ACC112 (cell line): ENCODE measurements at regions not wholly inside any gene's neighbourhood (a gene's known extent, or its start where the extent isn't known, plus 50 kb on each side); places are given as distances from the start of the nearest gene placed in this dataset.

Source experiments
- H2AFZ ChIP-seq: fragments of 200-600 bp; sonication (generic); one replicate; pipeline ENCODE4 v1.6.0; 2017; ENCODE audit warnings: antibody characterized with exemption, low read length; ENCODE audit not compliant: unreplicated experiment
- H3K27ac ChIP-seq: fragments of 200-600 bp; sonication (generic); 2 replicates; pipeline ENCODE4 v1.5.1; 2014; ENCODE audit warnings: low read depth, mild to moderate bottlenecking, antibody characterized with exemption, low read length, moderate library complexity
- H3K27me3 ChIP-seq: fragments of 200-600 bp; sonication (generic); 2 replicates; pipeline ENCODE4 v1.6.1; 2014; ENCODE audit warnings: mild to moderate bottlenecking, antibody characterized with exemption, low read length, moderate library complexity, mixed read lengths; ENCODE audit not compliant: insufficient read depth
- H3K36me3 ChIP-seq: fragments of 200-600 bp; sonication (generic); 2 replicates; pipeline ENCODE4 v1.6.1; 2016; ENCODE audit warnings: mild to moderate bottlenecking, antibody characterized with exemption, low read length, moderate library complexity, mixed read lengths; ENCODE audit not compliant: insufficient read depth
- H3K4me1 ChIP-seq: fragments of 200-600 bp; sonication (generic); one replicate; pipeline ENCODE4 v1.6.1; 2016; ENCODE audit warnings: low read length, mixed read lengths; ENCODE audit not compliant: insufficient read depth, unreplicated experiment, control insufficient read depth
- H3K4me3 ChIP-seq: fragments of 200-600 bp; sonication (generic); 2 replicates; pipeline ENCODE4 v1.5.1; 2014; ENCODE audit warnings: mild to moderate bottlenecking, low read depth, low read length
- H3K79me2 ChIP-seq: fragments of 200-600 bp; sonication (generic); one replicate; pipeline ENCODE4 v1.6.0; 2016; ENCODE audit warnings: low read length; ENCODE audit not compliant: control insufficient read depth, unreplicated experiment, insufficient read depth

DNA sequence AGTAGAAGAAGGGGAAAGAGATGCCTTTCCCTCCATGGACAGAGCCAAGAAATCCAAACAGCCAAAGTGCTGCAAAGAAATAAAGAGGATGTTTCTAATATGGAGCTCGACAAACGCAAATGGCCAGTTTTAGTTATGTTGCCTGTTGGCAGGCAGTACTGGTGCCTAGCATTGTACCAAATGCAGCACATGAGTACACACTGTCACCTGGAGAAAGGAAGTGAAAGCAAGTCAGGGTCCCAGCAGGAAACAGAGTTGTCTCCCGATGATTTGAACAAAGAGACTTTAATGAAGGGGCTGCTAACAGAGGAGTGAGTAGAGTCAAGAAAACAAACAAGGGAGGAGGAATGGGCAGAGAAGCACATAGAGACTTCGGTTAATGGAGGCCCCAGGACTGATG lies 623.0 kb downstream of the BCL11A start:
- H3K27ac ChIP-seq: no peak overlapping the region
- no peak overlapping the region for H3K4me3 ChIP-seq
- H3K36me3 ChIP-seq: no peaks in the 10 kb centered on the region
- H3K79me2 ChIP-seq: no peaks in the 10 kb centered on the region
- no peaks in the 10 kb centered on the region for H3K27me3 ChIP-seq
- H3K4me1 ChIP-seq: no peaks in the 10 kb centered on the region
- H2AFZ ChIP-seq: no peak overlapping the region

DNA sequence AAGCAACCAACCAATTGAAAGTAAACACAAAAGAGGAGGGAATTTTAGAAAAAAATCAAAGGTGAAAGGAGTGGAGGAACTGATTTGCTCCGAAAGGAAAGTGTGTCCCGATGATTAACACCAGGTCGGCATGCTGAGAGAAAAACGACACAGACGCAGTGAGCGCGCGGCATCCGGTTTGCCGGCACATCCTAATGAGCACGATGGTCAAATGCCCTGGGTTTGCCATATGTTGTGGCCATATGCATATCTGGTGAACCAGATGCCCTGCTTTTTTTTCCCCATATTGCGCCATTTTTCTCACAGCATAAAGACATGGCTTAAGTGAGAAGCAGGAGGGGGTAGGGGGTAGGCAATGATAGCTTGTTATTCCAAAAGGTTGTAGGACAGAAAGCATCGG lies 626.7 kb downstream of the BCL11A start:
- Histone ChIP-seq H3K36me3 (no peaks in the 10 kb centered on the region), H3K4me3 (no peak overlapping the region), H3K4me1 (no peaks in the 10 kb centered on the region), H3K79me2 (no peaks in the 10 kb centered on the region), H2AFZ (no peak overlapping the region), H3K27ac (no peak overlapping the region), H3K27me3 (no peaks in the 10 kb centered on the region)

DNA sequence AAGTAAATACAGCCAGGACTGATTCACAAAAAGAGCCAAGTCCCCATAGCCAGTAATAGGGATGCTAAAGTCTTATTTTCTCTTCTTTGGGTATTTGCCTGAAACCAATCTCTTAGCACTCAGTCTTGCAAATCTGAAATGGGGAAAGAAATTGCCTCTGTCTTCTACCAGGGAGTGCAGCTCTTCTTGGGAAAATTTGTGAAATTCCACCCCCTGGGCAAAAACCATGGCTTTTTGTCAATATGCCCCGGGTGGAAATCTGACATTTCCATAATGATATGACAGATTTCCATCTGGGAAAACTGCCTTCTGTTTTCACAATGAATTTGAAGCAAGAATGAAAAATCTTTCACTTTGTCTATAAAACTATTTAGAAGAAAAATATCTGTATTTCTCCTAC lies 628.1 kb downstream of the BCL11A start:
- no peak overlapping the region for H2AFZ ChIP-seq
- no peaks in the 10 kb centered on the region for H3K36me3 ChIP-seq
- no peak overlapping the region for H3K27ac ChIP-seq
- no peaks in the 10 kb centered on the region for H3K4me1 ChIP-seq
- H3K4me3 ChIP-seq: no peak overlapping the region
- no peaks in the 10 kb centered on the region for H3K27me3 ChIP-seq
- no peaks in the 10 kb centered on the region for H3K79me2 ChIP-seq

DNA sequence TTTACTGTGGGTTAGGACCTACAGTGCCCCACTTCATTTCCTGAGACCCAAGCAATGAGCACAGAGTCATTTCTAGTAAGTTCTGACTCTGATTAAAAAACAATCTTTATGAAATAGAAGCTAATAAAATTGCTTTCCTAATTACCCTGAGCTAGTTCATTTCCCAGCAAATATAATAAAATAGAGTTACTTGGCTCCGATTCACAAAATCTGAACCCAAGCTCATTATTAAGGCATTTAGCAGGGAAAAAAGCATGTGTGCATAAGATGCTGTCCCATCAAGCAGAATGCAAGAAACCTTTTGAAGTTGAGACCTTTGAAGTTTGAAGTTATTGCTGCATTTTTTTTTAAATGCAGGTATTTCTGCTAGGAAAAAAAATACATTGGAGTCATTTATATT lies 629.1 kb downstream of the BCL11A start:
- Histone ChIP-seq H3K79me2 (no peaks in the 10 kb centered on the region), H3K4me3 (no peak overlapping the region), H3K4me1 (no peaks in the 10 kb centered on the region), H2AFZ (no peak overlapping the region), H3K27ac (no peak overlapping the region), H3K36me3 (no peaks in the 10 kb centered on the region), H3K27me3 (no peaks in the 10 kb centered on the region)

DNA sequence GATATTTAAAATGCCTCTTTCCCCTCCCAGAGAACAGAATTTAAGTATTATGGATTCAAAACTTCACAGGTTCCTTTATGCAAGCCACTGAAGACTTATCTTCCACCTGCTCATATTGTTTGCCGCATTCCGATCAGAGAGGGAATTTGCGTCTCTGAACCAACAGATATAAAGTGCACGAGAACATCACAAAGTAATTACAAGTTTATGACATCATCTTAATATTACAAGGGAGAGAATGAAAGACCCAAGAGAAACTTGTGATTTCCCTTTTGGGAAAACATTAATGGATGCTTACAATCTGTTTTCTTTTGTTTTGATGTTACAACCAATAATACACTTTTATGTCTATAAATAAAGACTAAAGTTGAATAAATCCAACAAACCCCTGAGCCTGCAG lies 631.0 kb downstream of the BCL11A start:
- no peaks in the 10 kb centered on the region for H3K27me3 ChIP-seq
- H3K79me2 ChIP-seq: no peaks in the 10 kb centered on the region
- no peak overlapping the region for H3K4me3 ChIP-seq
- H3K4me1 ChIP-seq: no peaks in the 10 kb centered on the region
- H3K27ac ChIP-seq: no peak overlapping the region
- H2AFZ ChIP-seq: no peak overlapping the region
- no peaks in the 10 kb centered on the region for H3K36me3 ChIP-seq

DNA sequence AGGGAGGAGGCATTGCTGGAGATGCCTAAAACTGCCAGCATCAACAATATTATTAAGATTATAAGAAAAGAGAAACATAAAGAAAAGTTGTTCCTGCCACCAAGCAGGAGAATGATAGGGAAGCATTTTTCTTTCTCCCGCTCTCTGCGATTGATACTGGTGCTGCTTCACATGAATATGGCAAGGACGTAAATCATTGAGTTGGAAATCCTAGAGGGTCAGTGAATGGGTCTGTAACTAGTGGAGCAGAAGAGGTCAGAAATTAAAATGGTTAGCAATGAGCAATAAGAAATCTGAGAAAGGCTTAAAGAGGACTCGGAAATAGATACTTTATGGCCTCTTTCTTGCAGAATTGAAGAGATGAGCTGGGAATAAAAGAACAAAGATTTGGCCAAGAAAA lies 631.7 kb downstream of the BCL11A start:
- no peak overlapping the region for H2AFZ ChIP-seq
- no peaks in the 10 kb centered on the region for H3K27me3 ChIP-seq
- no peaks in the 10 kb centered on the region for H3K4me1 ChIP-seq
- no peaks in the 10 kb centered on the region for H3K79me2 ChIP-seq
- no peak overlapping the region for H3K27ac ChIP-seq
- H3K4me3 ChIP-seq: no peak overlapping the region
- no peaks in the 10 kb centered on the region for H3K36me3 ChIP-seq

DNA sequence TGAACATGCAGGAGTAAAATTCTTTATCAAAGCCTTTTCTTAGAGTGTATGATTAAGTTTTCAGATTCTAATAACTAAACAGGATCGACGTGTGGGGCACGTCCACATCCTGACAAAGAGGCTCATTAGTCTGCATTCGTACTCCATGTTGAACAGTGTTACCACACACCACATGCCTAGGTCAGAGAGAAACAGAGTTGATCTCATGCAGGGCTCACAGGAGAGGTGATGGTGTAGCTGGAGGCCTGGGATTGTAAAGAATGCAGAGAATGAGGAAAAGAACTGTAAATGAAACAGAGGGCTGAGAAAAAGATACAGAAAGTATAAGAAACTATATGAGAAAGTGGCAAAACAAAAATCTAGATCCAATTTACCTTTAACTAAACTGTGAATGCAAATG lies 632.5 kb downstream of the BCL11A start:
- no peak overlapping the region for H2AFZ ChIP-seq

DNA sequence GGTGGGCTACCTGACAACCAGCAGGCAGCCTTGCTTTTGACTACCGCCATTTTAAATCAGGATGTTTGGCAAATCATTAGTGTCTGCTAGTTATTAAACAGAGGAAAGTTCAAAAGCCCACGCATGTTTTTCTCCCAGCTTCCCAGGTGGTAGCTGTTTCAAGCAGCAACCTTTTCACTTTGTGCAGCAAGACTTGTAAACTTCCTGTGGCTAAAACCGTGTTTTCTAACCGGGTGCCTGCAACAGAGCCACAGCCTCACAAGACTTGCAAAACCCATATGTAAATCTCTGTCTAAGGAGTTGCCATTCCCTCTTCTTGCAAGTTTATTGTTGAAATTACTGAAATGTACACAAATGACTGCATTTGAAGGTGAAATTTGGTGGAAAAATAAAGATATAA lies 633.1 kb downstream of the BCL11A start:
- Histone ChIP-seq H2AFZ (no peak overlapping the region), H3K36me3 (no peaks in the 10 kb centered on the region), H3K4me1 (no peaks in the 10 kb centered on the region), H3K4me3 (no peak overlapping the region), H3K79me2 (no peaks in the 10 kb centered on the region), H3K27me3 (no peaks in the 10 kb centered on the region), H3K27ac (no peak overlapping the region)

More for the DNA sequence above, 632.5 kb downstream of the BCL11A start:
- Histone ChIP-seq H3K27ac (no peak overlapping the region), H3K79me2 (no peaks in the 10 kb centered on the region), H3K4me1 (no peaks in the 10 kb centered on the region), H3K27me3 (no peaks in the 10 kb centered on the region), H3K4me3 (no peak overlapping the region), H3K36me3 (no peaks in the 10 kb centered on the region)

DNA sequence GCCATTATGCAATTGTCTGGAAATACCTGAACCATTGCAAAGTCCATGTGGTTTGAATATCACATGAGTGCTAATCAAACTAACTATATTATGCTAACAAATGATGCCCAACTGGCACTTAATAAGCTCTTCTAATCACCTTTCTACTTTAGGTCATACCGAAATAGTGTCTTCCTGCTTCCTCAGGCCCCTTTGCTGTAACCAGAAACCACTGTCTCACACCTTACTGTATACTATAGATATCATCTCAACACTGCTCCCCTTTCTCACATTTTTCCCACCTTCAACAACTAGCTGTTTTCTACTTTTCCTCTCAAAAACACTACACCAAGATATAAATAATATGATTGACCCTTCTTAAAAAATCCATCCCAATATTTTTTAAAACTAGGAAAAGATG lies 633.9 kb downstream of the BCL11A start:
- no peaks in the 10 kb centered on the region for H3K27me3 ChIP-seq
- no peak overlapping the region for H3K27ac ChIP-seq
- H3K79me2 ChIP-seq: no peaks in the 10 kb centered on the region
- no peak overlapping the region for H2AFZ ChIP-seq
- H3K4me3 ChIP-seq: no peak overlapping the region
- no peaks in the 10 kb centered on the region for H3K36me3 ChIP-seq
- no peaks in the 10 kb centered on the region for H3K4me1 ChIP-seq

DNA sequence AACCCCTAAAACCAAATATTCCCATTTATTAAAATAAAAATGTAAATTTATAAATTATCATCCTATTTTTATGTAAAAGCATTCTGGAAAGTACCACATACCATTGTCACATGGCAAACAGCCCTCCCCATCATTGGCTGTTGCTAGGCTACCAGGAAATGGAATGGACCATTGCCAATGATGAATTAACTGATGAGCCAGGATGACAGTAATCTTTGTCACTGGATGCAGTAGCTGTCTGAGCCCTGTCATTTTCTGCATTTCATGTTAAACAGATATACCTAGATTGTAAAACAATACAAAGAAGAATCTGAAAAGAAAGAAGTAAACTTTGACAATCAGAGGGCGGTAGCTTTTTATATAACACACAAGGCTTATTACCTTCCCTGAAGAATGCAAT lies 641.4 kb downstream of the BCL11A start:
- Histone ChIP-seq H3K4me1 (no peaks in the 10 kb centered on the region), H3K4me3 (no peak overlapping the region), H3K36me3 (no peaks in the 10 kb centered on the region), H3K27me3 (no peaks in the 10 kb centered on the region), H2AFZ (no peak overlapping the region), H3K27ac (no peak overlapping the region), H3K79me2 (no peaks in the 10 kb centered on the region)

DNA sequence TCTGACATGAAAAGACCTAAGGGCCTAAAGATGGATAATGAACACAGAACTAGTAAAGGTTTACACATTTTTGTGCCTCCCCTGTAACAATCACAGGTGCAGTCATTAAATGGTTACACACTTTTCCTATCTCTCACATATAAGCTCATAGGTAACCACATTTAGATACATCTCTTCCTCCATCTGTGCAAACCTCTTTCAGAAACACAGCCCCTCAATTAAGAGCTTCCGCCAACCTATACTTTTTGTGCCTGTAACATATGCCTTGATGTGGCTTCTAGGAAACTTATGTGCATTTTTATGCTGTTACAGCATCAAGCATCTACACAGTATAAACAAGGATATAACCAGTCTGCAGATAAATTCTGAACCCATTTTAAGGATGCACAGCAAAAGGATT lies 643.3 kb downstream of the BCL11A start:
- no peaks in the 10 kb centered on the region for H3K79me2 ChIP-seq
- no peak overlapping the region for H2AFZ ChIP-seq
- no peak overlapping the region for H3K4me3 ChIP-seq
- no peaks in the 10 kb centered on the region for H3K36me3 ChIP-seq
- no peak overlapping the region for H3K27ac ChIP-seq
- H3K4me1 ChIP-seq: no peaks in the 10 kb centered on the region
- H3K27me3 ChIP-seq: no peaks in the 10 kb centered on the region

DNA sequence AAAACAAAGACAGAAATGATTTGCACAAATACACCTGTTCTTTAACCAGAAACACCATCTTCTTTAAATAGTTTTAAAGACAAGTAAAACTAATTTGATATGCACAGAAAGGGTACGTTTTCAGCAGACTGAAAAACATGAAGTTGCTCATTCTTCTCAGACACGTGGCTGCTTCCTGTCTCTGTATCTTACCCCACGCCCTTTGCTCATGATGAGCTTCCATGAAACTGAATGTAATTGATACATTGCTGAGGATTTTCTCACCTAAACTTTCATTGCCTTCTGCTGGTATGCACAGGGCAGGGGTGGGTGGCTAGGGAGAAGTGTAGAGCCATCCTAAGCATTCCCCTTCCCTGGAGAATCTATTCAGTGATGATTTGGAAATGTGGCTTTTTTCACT lies 644.3 kb downstream of the BCL11A start:
- Histone ChIP-seq H3K36me3 (no peaks in the 10 kb centered on the region), H3K4me1 (no peaks in the 10 kb centered on the region), H2AFZ (no peak overlapping the region), H3K4me3 (no peak overlapping the region), H3K27ac (no peak overlapping the region), H3K27me3 (no peaks in the 10 kb centered on the region), H3K79me2 (no peaks in the 10 kb centered on the region)
